CD4-positive, alpha-beta T cell treated with Interleukin-6 at 100 ng/mL for 8 hours (primary cell): ENCODE measurements at regions not wholly inside any gene's neighbourhood (a gene's known extent, or its start where the extent isn't known, plus 50 kb on each side); places are given as distances from the start of the nearest gene placed in this dataset.
"Not testable (repeated sequence)": the region's sequence is repeated elsewhere in the genome, so short reads cannot be mapped to it uniquely, and the experiment has no call there.

Source experiments
- DNase-seq: peaks from one replicate; pipeline ENCODE4 v3.0.0-alpha.2; 2020; ENCODE audit warnings: mixed read lengths, low spot score

GRCh38 chrX:94612140-94612539 lies 938.1 kb downstream of the FAM133A start:
- DNase-seq = no peak

GRCh38 chrX:94633237-94633636 lies 959.2 kb downstream of the FAM133A start:
- no peak for DNase-seq

- DNase-seq = no peak
Observed at GRCh38 chrX:94635003-94635402, 961.0 kb downstream of the FAM133A start.

GRCh38 chrX:94645726-94646125 lies 971.7 kb downstream of the FAM133A start:
- no peak for DNase-seq

GRCh38 chrX:94655180-94655579 lies 981.2 kb downstream of the FAM133A start:
- no peak for DNase-seq

- DNase-seq = no peak
Observed at GRCh38 chrX:94662689-94663088, 988.7 kb downstream of the FAM133A start.

GRCh38 chrX:94676285-94676684 lies 1002.3 kb downstream of the FAM133A start:
- no peak for DNase-seq

- no peak for DNase-seq
Observed at GRCh38 chrX:94686071-94686470, 1012.1 kb downstream of the FAM133A start.

GRCh38 chrX:94695910-94696309 lies 1021.9 kb downstream of the FAM133A start:
- DNase-seq = no peak

GRCh38 chrX:94704348-94705256 lies 1030.6 kb downstream of the FAM133A start:
- DNase-seq = not testable (repeated sequence)

GRCh38 chrX:94721386-94721785 lies 1047.4 kb downstream of the FAM133A start:
- no peak for DNase-seq

GRCh38 chrX:94722578-94722977 lies 1048.6 kb downstream of the FAM133A start:
- no peak for DNase-seq

GRCh38 chrX:94742772-94743171 lies 1068.8 kb downstream of the FAM133A start:
- DNase-seq = no peak

- no peak for DNase-seq
Observed at GRCh38 chrX:94743478-94743877, 1069.5 kb downstream of the FAM133A start.

GRCh38 chrX:94744786-94745185 lies 1070.8 kb downstream of the FAM133A start:
- DNase-seq = no peak

- DNase-seq = no peak
Observed at GRCh38 chrX:94751611-94752010, 1077.6 kb downstream of the FAM133A start.

- DNase-seq = no peak
Observed at GRCh38 chrX:94752434-94753169, 1078.6 kb downstream of the FAM133A start.

GRCh38 chrX:94758130-94758529 lies 1084.1 kb downstream of the FAM133A start:
- no peak for DNase-seq

GRCh38 chrX:94775640-94776039 lies 1101.6 kb downstream of the FAM133A start:
- DNase-seq = no peak

- DNase-seq = no peak
Observed at GRCh38 chrX:94813541-94813940, 1139.5 kb downstream of the FAM133A start.

GRCh38 chrX:94814216-94814615 lies 1140.2 kb downstream of the FAM133A start:
- no peak for DNase-seq

- DNase-seq = no peak
Observed at GRCh38 chrX:94830717-94831116, 1156.7 kb downstream of the FAM133A start.

- DNase-seq = no peak
Observed at GRCh38 chrX:94831364-94831763, 1157.4 kb downstream of the FAM133A start.
